ENCODE measurements at regions not wholly inside any gene's neighbourhood (a gene's known extent, or its start where the extent isn't known, plus 50 kb on each side); places are given as distances from the start of the nearest gene placed in this dataset.

DNA sequence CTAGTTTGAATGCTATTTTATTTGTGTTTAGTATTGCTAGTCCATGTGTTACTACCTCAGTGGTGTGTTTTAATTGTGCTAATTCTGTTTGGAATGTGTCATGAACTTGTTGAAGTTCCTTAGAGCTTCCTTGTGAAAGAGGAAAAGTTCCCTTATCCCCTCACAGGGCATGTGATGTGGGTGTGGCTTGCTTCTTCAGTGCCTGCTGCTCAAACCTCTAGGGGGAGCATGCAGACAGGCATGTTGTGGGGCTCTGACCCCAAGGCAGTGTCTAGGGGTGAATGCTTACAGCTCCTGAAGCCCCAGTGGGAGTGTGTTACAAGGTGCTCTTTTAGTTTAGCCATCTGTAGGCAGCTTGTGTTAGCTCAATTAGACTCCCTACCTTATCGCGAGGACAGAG is 86.5 kb downstream of the MAGED4 start:
- POLR2A ChIA-PET: no interaction called here
- DNase-seq: no peak
- Mint-ChIP-seq H3K4me3 (ENCODE audit: unreplicated experiment) (no peak overlapping the region), H3K9me3 (ENCODE audit: unreplicated experiment) (no peaks in the 10 kb centered on the region), H3K27ac (ENCODE audit: unreplicated experiment) (no peak overlapping the region), H3K27me3 (ENCODE audit: insufficient read depth, unreplicated experiment) (no peaks in the 10 kb centered on the region), H3K36me3 (ENCODE audit: insufficient read depth, unreplicated experiment) (no peaks in the 10 kb centered on the region), H3K4me1 (ENCODE audit: low read depth, unreplicated experiment) (no peaks in the 10 kb centered on the region)
- Histone ChIP-seq H3K4me3 (ENCODE audit: low read depth, low read length) (no peak overlapping the region), H3K27me3 (replicated peaks; ENCODE audit: control insufficient read depth, insufficient read depth, low read length) (no peaks in the 10 kb centered on the region), H3K36me3 (ENCODE audit: control insufficient read depth, insufficient read depth, low read length) (no peaks in the 10 kb centered on the region), H3K9me3 (no peaks in the 10 kb centered on the region), H3K4me1 (no peaks in the 10 kb centered on the region)
- CTCF ChIA-PET: no interaction called here
- no TSS peak for BruUV-seq (replicated peaks)
- TF ChIP-seq, protein P1, sequence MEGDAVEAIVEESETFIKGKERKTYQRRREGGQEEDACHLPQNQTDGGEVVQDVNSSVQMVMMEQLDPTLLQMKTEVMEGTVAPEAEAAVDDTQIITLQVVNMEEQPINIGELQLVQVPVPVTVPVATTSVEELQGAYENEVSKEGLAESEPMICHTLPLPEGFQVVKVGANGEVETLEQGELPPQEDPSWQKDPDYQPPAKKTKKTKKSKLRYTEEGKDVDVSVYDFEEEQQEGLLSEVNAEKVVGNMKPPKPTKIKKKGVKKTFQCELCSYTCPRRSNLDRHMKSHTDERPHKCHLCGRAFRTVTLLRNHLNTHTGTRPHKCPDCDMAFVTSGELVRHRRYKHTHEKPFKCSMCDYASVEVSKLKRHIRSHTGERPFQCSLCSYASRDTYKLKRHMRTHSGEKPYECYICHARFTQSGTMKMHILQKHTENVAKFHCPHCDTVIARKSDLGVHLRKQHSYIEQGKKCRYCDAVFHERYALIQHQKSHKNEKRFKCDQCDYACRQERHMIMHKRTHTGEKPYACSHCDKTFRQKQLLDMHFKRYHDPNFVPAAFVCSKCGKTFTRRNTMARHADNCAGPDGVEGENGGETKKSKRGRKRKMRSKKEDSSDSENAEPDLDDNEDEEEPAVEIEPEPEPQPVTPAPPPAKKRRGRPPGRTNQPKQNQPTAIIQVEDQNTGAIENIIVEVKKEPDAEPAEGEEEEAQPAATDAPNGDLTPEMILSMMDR (IDR thresholded peaks at IDR 0.05; ENCODE audit: insufficient read depth in 1 of 2, low read depth in 1 of 2, low read length in 1 of 2, severe bottlenecking in 1 of 2, unreplicated experiment in 1 of 2): no peak
- intact Hi-C loops (cut with micrococcal nuclease; ENCODE audit: unreplicated experiment): no loop called here

DNA sequence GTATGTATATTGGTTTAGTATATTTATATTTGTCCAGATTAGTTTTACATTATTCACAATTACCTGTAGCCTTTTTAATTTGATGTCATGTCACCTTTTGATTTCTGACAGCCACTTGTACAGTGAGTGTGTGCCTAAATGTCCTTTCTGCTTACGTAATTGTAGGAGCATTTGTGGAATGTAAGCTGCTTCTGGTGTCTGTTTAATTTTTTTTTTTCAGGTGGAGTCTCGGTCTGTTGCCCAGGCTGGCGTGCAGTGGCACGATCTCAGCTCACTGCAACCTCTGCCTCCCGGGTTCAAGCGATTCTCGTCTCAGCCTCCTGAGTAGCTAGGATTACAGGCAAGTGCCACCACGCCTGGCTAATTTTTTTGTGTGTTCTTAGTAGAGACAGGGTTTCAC is 91.2 kb upstream of the XAGE2 start:
- ChIA-PET POLR2A (no interaction called here), CTCF (no interaction called here)
- no peaks in the 10 kb centered on the region for H3K27me3 ChIP-seq (replicated peaks; ENCODE audit: control insufficient read depth, insufficient read depth, low read length)
- no peak for DNase-seq
- no peak overlapping the region for H3K4me3 Mint-ChIP-seq (ENCODE audit: unreplicated experiment)
- H3K9me3 ChIP-seq: no peaks in the 10 kb centered on the region
- no peak overlapping the region for H3K4me3 ChIP-seq (ENCODE audit: low read depth, low read length)
- no peaks in the 10 kb centered on the region for H3K4me1 ChIP-seq
- H3K27ac Mint-ChIP-seq (ENCODE audit: unreplicated experiment): no peak overlapping the region
- H3K27me3 Mint-ChIP-seq (ENCODE audit: insufficient read depth, unreplicated experiment): no peaks in the 10 kb centered on the region
- no peaks in the 10 kb centered on the region for H3K9me3 Mint-ChIP-seq (ENCODE audit: unreplicated experiment)
- no TSS peak for BruUV-seq (replicated peaks)
- H3K36me3 Mint-ChIP-seq (ENCODE audit: insufficient read depth, unreplicated experiment): no peaks in the 10 kb centered on the region
- TF ChIP-seq, protein P1 (IDR thresholded peaks at IDR 0.05; ENCODE audit: insufficient read depth in 1 of 2, low read depth in 1 of 2, low read length in 1 of 2, severe bottlenecking in 1 of 2, unreplicated experiment in 1 of 2): no peak
- no peaks in the 10 kb centered on the region for H3K36me3 ChIP-seq (ENCODE audit: control insufficient read depth, insufficient read depth, low read length)
- intact Hi-C loops (cut with micrococcal nuclease; ENCODE audit: unreplicated experiment): no loop called here
- no peaks in the 10 kb centered on the region for H3K4me1 Mint-ChIP-seq (ENCODE audit: low read depth, unreplicated experiment)

DNA sequence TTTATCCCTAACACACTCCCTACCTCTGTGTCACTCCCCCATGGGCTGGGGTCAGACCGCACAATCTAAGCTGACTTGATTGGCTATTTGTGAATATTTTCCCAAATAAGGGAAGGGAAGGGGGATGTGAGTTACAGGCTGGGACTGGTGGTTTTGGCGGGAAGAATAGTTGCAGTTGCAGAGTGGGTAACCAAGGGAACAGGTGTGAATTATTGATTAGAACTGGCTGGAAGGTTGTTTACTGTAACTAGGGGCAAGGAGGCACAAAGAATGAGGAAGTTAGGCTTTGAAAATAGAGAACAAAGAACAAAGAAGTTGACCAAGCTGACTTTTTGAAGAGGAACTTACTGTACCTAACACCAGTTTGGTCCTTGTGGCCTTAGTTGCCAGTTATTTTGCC is 88.0 kb upstream of the XAGE2 start:
- POLR2A ChIA-PET: no interaction called here
- DNase-seq: no peak
- Histone ChIP-seq H3K4me1 (no peaks in the 10 kb centered on the region), H3K9me3 (no peaks in the 10 kb centered on the region), H3K36me3 (ENCODE audit: control insufficient read depth, insufficient read depth, low read length) (no peaks in the 10 kb centered on the region), H3K4me3 (ENCODE audit: low read depth, low read length) (no peak overlapping the region), H3K27me3 (replicated peaks; ENCODE audit: control insufficient read depth, insufficient read depth, low read length) (no peaks in the 10 kb centered on the region)
- TF ChIP-seq, protein P1 (IDR thresholded peaks at IDR 0.05; ENCODE audit: insufficient read depth in 1 of 2, low read depth in 1 of 2, low read length in 1 of 2, severe bottlenecking in 1 of 2, unreplicated experiment in 1 of 2): no peak
- Mint-ChIP-seq H3K27me3 (ENCODE audit: insufficient read depth, unreplicated experiment) (no peaks in the 10 kb centered on the region), H3K27ac (ENCODE audit: unreplicated experiment) (no peak overlapping the region), H3K4me1 (ENCODE audit: low read depth, unreplicated experiment) (no peaks in the 10 kb centered on the region), H3K4me3 (ENCODE audit: unreplicated experiment) (no peak overlapping the region), H3K9me3 (ENCODE audit: unreplicated experiment) (no peaks in the 10 kb centered on the region), H3K36me3 (ENCODE audit: insufficient read depth, unreplicated experiment) (no peaks in the 10 kb centered on the region)
- CTCF ChIA-PET: no interaction called here
- no TSS peak for BruUV-seq (replicated peaks)
- intact Hi-C loops (cut with micrococcal nuclease; ENCODE audit: unreplicated experiment): no loop called here
